ENCODE measurements at regions not wholly inside any gene's neighbourhood (a gene's known extent, or its start where the extent isn't known, plus 50 kb on each side); places are given as distances from the start of the nearest gene placed in this dataset.

DNA sequence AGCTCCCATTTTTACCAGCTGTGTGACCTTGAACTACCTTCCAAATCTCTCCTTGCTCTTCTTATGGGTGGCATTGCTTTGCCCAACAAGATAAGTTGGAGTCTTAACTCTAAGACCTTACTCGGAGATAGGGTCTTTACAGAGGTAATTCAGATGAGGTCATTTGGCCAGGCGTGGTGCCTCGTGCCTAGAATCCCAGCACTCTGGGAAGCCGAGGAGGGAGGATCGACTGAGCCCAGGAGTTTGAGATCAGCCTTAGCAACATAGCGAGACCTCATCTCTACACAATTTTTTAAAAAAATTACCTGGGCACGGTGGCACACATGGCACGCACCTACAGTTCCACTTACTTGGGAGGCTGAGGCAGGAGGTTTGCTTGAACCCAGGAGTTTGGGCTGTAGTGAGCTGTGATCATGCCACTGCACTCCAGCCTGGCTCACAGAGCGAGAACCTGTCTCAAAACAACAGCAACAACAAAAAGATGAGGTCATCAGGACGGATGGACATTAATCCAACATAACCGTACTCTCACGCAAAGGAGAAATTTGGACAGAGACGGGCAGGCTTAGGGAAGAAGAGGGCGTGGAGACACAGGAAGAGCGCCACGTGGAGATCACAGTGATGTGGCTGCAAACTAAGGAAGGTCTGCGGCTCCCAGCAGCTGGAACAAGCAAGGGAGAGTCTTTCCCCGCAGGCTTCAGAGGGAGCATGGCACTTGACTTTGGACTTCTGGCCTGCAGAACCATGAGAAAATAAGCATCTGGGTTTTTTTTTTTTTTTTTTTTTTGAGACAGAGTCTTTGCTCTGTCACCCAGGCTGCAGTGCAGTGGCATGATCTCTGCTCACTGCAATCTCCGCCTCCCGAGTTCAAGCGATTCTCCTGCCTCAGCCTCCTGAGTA lies 122.3 kb upstream of the CARD11 start:
- TF ChIP-seq, protein P1, sequence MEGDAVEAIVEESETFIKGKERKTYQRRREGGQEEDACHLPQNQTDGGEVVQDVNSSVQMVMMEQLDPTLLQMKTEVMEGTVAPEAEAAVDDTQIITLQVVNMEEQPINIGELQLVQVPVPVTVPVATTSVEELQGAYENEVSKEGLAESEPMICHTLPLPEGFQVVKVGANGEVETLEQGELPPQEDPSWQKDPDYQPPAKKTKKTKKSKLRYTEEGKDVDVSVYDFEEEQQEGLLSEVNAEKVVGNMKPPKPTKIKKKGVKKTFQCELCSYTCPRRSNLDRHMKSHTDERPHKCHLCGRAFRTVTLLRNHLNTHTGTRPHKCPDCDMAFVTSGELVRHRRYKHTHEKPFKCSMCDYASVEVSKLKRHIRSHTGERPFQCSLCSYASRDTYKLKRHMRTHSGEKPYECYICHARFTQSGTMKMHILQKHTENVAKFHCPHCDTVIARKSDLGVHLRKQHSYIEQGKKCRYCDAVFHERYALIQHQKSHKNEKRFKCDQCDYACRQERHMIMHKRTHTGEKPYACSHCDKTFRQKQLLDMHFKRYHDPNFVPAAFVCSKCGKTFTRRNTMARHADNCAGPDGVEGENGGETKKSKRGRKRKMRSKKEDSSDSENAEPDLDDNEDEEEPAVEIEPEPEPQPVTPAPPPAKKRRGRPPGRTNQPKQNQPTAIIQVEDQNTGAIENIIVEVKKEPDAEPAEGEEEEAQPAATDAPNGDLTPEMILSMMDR (IDR thresholded peaks at IDR 0.05), result no peak
- no peak for TF ChIP-seq ZFX (IDR thresholded peaks at IDR 0.05; ENCODE audit: borderline replicate concordance)
- no peak overlapping the region for H3K27ac ChIP-seq

DNA sequence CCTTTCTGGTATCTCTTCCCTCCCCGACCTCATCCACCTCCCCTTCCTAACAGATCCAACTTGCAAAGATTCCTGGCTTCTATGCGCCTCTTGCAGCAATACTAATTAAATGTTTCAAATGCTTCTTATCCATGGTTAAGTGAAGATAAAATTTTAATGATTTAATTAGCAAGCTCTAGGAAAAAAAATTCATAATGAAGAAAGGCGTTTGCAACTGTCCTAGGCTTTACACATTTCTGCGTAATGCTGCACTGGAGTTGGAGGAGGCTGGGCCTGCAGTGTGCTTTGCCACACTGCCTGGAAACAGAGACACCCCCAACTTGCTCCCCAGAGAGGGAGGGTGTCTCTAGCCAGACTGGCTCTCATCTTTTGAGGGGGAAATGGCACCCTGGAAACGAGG lies 123.9 kb upstream of the CARD11 start:
- no peak for TF ChIP-seq ZFX (IDR thresholded peaks at IDR 0.05; ENCODE audit: borderline replicate concordance)
- TF ChIP-seq, protein P1 (IDR thresholded peaks at IDR 0.05), result no peak
- H3K27ac ChIP-seq, result no peak overlapping the region

DNA sequence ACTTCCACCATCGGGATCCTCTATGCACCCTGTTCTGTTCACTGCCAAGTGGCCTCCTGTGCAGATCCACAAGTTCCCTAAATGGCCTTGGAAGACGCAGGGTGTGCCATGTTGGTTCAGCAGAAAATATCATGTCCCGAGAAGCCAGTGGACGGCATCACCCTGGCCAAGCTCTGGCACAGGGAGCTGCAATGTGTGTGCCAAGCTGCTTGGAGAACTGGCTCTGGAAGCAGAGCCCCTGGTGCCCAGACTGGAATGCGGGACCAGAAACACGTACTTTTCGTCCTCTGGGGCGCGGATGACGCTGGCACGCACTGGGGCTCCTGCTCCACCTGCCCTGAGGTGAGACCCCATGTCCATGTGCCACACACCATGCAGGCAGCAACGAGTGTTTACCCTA lies 124.7 kb upstream of the CARD11 start:
- TF ChIP-seq, protein P1 (IDR thresholded peaks at IDR 0.05), result no peak
- no peak for TF ChIP-seq ZFX (IDR thresholded peaks at IDR 0.05; ENCODE audit: borderline replicate concordance)
- H3K27ac ChIP-seq, result no peak overlapping the region

DNA sequence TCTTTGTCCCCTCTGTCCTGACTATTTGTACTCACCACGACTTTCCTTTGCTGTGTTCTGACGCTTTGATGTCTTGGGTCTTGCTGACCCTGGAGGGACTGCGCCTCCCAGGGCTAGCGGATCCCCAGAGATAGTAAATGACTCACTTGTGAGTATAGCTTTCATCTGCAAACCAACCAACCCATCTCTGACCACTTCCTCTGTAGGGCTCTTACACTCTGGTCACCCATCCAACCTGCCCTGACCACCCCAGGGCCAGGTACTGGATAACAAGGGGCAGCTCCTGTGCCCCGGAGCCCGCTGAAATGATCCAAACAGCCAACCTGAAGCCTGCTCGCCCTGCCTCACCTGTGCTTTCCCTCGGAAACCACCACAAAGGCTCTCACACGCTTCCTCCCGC lies 125.2 kb upstream of the CARD11 start:
- TF ChIP-seq, protein P1 (IDR thresholded peaks at IDR 0.05), result no peak
- TF ChIP-seq ZFX (IDR thresholded peaks at IDR 0.05; ENCODE audit: borderline replicate concordance), result no peak
- H3K27ac ChIP-seq, result no peak overlapping the region

DNA sequence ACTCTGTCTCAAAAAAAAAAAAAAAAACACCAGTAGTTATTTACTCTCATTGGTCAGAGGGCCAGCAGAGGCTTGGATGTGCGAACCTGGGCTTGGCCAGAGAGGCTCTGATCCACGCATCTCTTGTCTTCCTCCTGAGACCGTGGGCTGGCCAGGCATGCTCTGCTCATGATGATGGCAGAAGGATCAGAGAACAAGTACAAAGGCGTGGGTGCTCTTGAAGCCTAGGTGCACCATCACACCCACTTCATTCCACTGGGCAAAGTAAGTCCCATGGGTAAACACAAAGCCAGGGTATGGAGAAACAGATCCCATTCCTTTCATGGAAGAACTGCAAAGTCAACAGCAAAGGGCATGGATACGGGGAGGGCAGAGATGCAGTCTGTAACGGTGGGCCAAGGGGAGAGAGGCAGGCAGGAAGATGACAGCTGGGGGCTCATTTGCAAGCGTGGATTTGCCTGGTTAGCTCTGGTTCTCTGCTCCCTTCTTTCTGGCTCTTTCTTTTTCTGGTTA lies 128.2 kb upstream of the SDK1 start:
- no peak for TF ChIP-seq ZFX (IDR thresholded peaks at IDR 0.05; ENCODE audit: borderline replicate concordance)
- TF ChIP-seq, protein P1 (IDR thresholded peaks at IDR 0.05), result no peak

DNA sequence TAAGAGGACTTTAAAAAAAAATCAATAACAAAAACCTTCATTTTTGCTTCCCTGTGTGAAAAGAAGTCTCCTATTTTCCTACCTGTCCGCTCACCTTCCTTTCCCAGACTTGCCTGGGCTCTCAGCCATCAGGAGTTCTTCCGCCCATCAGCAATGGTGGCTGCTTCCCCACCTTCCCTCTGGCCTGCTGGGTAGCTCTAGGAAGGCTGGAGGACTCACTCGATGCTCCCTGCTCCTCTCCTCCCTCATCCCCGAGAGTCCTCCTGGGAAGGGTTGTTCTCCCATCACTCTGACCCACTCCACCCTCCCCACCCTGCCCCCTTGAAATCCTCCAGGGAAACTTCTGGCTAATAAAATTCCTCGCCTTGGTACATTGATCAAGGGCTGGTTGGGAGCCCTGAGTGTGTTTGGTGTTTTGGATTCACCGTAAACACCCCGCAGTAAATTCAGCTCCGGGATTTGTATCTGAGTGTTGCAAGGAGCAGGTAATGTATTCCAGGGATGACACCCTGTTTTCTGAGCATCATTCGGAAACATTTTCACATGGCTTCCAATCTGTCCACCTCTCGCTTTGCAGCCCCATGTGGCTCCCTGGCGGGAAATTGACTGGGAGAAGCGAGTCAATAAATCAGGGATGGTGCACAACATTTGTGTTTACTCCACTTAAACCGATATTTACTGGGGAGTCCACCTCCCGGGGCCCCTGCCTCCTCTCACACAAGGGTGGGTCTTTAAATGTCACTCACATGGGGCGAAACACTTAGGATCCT lies 126.4 kb upstream of the SDK1 start:
- TF ChIP-seq, protein P1 (IDR thresholded peaks at IDR 0.05), result no peak
- TF ChIP-seq ZFX (IDR thresholded peaks at IDR 0.05; ENCODE audit: borderline replicate concordance), result no peak
- H3K27ac ChIP-seq, result no peak overlapping the region

More for the DNA sequence above, 128.2 kb upstream of the SDK1 start:
- no peak overlapping the region for H3K27ac ChIP-seq

Data from 22Rv1 (cell line).